Fibroblast of the aortic adventitia (primary cell): ENCODE measurements at regions not wholly inside any gene's neighbourhood (a gene's known extent, or its start where the extent isn't known, plus 50 kb on each side); places are given as distances from the start of the nearest gene placed in this dataset.

ENCODE experiments used
- DNase-seq: peaks from one replicate; pipeline ENCODE4 v3.0.0-alpha.2; 2010; ENCODE audit warnings: low read depth
- H3K4me3 ChIP-seq: 2 replicates; pipeline ENCODE4 v1.5.1; 2011; ENCODE audit warnings: low read depth, mild to moderate bottlenecking, control low read depth, low read length, moderate library complexity
- TF ChIP-seq, protein P1 (sequence below): IDR thresholded peaks from 2 replicates; pipeline ENCODE4 v1.5.1; 2011; ENCODE audit warnings: mild to moderate bottlenecking, low read length, control low read depth, inconsistent platforms; ENCODE audit not compliant: insufficient read depth

- DNase-seq: peak; percentile 81
- no peak overlapping the region for H3K4me3 ChIP-seq
- TF ChIP-seq, protein P1, sequence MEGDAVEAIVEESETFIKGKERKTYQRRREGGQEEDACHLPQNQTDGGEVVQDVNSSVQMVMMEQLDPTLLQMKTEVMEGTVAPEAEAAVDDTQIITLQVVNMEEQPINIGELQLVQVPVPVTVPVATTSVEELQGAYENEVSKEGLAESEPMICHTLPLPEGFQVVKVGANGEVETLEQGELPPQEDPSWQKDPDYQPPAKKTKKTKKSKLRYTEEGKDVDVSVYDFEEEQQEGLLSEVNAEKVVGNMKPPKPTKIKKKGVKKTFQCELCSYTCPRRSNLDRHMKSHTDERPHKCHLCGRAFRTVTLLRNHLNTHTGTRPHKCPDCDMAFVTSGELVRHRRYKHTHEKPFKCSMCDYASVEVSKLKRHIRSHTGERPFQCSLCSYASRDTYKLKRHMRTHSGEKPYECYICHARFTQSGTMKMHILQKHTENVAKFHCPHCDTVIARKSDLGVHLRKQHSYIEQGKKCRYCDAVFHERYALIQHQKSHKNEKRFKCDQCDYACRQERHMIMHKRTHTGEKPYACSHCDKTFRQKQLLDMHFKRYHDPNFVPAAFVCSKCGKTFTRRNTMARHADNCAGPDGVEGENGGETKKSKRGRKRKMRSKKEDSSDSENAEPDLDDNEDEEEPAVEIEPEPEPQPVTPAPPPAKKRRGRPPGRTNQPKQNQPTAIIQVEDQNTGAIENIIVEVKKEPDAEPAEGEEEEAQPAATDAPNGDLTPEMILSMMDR: no peak
These were observed 87.5 kb upstream of the RIOK3 start for GRCh38 chr18:23365602-23366001.

- no peak overlapping the region for H3K4me3 ChIP-seq
- no peak for DNase-seq
- TF ChIP-seq, protein P1: no peak
These were observed 83.8 kb upstream of the RIOK3 start for GRCh38 chr18:23369266-23369665.

GRCh38 chr18:23373570-23373969, 79.5 kb upstream of the RIOK3 start:
- no peak overlapping the region for H3K4me3 ChIP-seq
- no peak for DNase-seq
- TF ChIP-seq, protein P1: no peak

GRCh38 chr18:23377669-23378301, 75.3 kb upstream of the RIOK3 start:
- TF ChIP-seq, protein P1: no peak
- no peak overlapping the region for H3K4me3 ChIP-seq
- DNase-seq: peak; percentile 92

DNA sequence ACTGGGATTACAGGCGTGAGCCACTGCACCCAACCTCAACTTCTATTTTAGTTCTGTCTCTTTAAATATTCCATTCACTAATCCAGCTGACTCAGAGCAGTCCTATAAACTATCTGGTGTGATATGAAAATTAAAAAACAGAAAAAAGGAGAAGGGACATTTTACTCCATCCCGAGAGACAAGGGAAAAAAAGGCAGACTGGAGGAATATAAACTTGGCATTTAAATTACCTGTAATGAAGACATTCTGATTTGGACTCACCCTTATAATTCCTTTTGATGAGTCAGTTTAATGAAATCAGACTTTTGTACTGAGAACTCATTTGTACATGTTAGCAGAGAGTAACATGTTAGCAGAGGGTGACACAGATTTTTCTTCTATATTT, 74.8 kb upstream of the RIOK3 start:
- no peak overlapping the region for H3K4me3 ChIP-seq
- TF ChIP-seq, protein P1: no peak
- peak; percentile 63 for DNase-seq

GRCh38 chr18:23380001-23380550, 73.0 kb upstream of the RIOK3 start:
- H3K4me3 ChIP-seq: no peak overlapping the region
- DNase-seq: peak; percentile 70
- TF ChIP-seq, protein P1: no peak

GRCh38 chr18:23380817-23381216, 72.3 kb upstream of the RIOK3 start:
- H3K4me3 ChIP-seq: no peak overlapping the region
- DNase-seq: peak; percentile 71
- TF ChIP-seq, protein P1: no peak
